Tibial nerve (tissue), 4 donors: ENCODE measurements at regions not wholly inside any gene's neighbourhood (a gene's known extent, or its start where the extent isn't known, plus 50 kb on each side); places are given as distances from the start of the nearest gene placed in this dataset. TPM values are rescaled to one million over a fixed set of nuclear protein-coding genes. Genes with fewer than 3 reads are reported as not detected.

Experiments
- DNase-seq, 2 donors: peaks; one replicate each; pipeline ENCODE4 v3.0.0-alpha.2; 2019; ENCODE audit warnings: low spot score in 2 of 2
- H3K27ac ChIP-seq, 4 donors: fragments of 200-600 bp; sonication (generic) in 3 of 4; one replicate each; pipeline ENCODE4 v1.5.1; 2017 to 2019; ENCODE audit warnings: mild to moderate bottlenecking in 1 of 4
- H3K27me3 ChIP-seq, 2 donors: fragments of 200-600 bp; sonication (generic) in 1 of 2; one replicate each; pipeline versions ENCODE4 v1.5.1 to v1.6.0; 2017 to 2019
- H3K36me3 ChIP-seq, 3 donors: fragments of 200-600 bp; sonication (generic); one replicate each; pipeline ENCODE4 v1.5.1; 2018 to 2019
- H3K4me1 ChIP-seq, 4 donors: fragments of 200-600 bp; sonication (generic) in 3 of 4; one replicate each; pipeline ENCODE4 v1.5.1; 2017 to 2019
- H3K4me3 ChIP-seq, 4 donors: fragments of 200-600 bp; sonication (generic) in 3 of 4; one replicate each; pipeline ENCODE4 v1.5.1; 2017 to 2019; ENCODE audit warnings: mild to moderate bottlenecking in 1 of 4, moderate library complexity in 1 of 4
- H3K9me3 ChIP-seq, 4 donors: fragments of 200-600 bp; sonication (generic) in 3 of 4; one replicate each; pipeline ENCODE4 v1.5.1; 2017 to 2019
- EP300 ChIP-seq, 2 donors: sonication (generic); formaldehyde crosslinking; IDR thresholded peaks; one replicate each; pipeline ENCODE4 v1.6.1; 2017; ENCODE audit warnings: antibody characterized with exemption in 2 of 2, mild to moderate bottlenecking in 1 of 2
- POLR2A ChIP-seq, 2 donors: fragments of 450-650 bp; IDR thresholded peaks; one replicate each; pipeline ENCODE4 v1.6.1; 2017; ENCODE audit warnings: antibody characterized with exemption in 2 of 2, mild to moderate bottlenecking in 2 of 2, moderate library complexity in 2 of 2
- WGBS, 2 donors: methylation state at CpG; one replicate each; pipeline ENCODE4 v1.1.5; 2018; 5-methylcytosine and 5-hydroxymethylcytosine counted together
- small RNA-seq: library from RNA; depleted of rRNA; stranded (forward); fragments of <200 nt; gene quantifications from one replicate; pipeline ENCODE3, GENCODE V24; 2016
- TF ChIP-seq, protein P1 (sequence below), 5 experiments: fragments of 200-600 bp in 3 of 5; fragments of 450-650 bp in 2 of 5; sonication (generic) in 3 of 5; IDR thresholded peaks; one replicate each; pipeline ENCODE4 v1.5.1; 2016 to 2019; ENCODE audit warnings: antibody characterized with exemption in 5 of 5, mild to moderate bottlenecking in 3 of 5, moderate library complexity in 2 of 5

GRCh38 chr14:92259613-92260357 is 63.2 kb upstream of the SLC24A4 start:
- WGBS, 2 donors: 66 to 75% methylated on average over 6 of the region's 6 CpGs
- Histone ChIP-seq H3K4me1 (peaks cover 0 to 10% (median 0%) of the 10 kb centered on the region in 4 donors), H3K27ac (no peak overlapping the region), H3K9me3 (no peaks in the 10 kb centered on the region), H3K4me3 (no peak overlapping the region), H3K27me3 (peaks cover 2 to 22% of the 10 kb centered on the region in 2 donors), H3K36me3 (no peaks in the 10 kb centered on the region)
- no peak for TF ChIP-seq EP300 (IDR thresholded peaks at IDR 0.05)
- TF ChIP-seq, protein P1, sequence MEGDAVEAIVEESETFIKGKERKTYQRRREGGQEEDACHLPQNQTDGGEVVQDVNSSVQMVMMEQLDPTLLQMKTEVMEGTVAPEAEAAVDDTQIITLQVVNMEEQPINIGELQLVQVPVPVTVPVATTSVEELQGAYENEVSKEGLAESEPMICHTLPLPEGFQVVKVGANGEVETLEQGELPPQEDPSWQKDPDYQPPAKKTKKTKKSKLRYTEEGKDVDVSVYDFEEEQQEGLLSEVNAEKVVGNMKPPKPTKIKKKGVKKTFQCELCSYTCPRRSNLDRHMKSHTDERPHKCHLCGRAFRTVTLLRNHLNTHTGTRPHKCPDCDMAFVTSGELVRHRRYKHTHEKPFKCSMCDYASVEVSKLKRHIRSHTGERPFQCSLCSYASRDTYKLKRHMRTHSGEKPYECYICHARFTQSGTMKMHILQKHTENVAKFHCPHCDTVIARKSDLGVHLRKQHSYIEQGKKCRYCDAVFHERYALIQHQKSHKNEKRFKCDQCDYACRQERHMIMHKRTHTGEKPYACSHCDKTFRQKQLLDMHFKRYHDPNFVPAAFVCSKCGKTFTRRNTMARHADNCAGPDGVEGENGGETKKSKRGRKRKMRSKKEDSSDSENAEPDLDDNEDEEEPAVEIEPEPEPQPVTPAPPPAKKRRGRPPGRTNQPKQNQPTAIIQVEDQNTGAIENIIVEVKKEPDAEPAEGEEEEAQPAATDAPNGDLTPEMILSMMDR (IDR thresholded peaks at IDR 0.05): no peak
- TF ChIP-seq POLR2A (IDR thresholded peaks at IDR 0.05): no peak
- DNase-seq: no peak

DNA sequence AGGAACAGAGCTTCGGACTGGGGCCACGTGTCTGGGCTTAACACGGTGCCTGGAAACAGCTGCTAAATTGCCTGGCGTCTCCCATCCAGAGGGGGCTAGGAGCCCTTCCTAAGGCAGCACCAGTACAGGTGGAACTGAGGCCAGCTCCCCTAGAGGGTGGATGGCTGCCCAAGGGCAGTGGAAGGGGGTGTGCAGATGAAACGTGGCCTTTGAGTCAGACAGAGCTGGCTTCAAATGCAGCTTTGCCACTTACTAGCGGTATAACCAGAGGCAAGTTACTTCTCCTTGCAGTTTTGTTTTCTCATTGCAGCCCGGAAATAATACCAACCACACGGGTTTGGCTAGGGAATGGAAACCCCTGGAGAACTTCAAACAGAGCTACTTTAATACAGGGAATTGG is 59.3 kb upstream of the SLC24A4 start:
- no peaks in the 10 kb centered on the region for H3K9me3 ChIP-seq
- H3K27ac ChIP-seq: no peak overlapping the region
- H3K4me3 ChIP-seq: no peak overlapping the region
- TF ChIP-seq EP300 (IDR thresholded peaks at IDR 0.05) (no peak), POLR2A (IDR thresholded peaks at IDR 0.05) (no peak)
- TF ChIP-seq, protein P1 (IDR thresholded peaks at IDR 0.05): no peak
- no peaks in the 10 kb centered on the region for H3K36me3 ChIP-seq
- peaks cover 0 to 4% (median 0%) of the 10 kb centered on the region in 4 donors for H3K4me1 ChIP-seq
- WGBS, 2 donors: 43 to 47% methylated on average over 8 of the region's 8 CpGs
- no peak for DNase-seq
- no peaks in the 10 kb centered on the region for H3K27me3 ChIP-seq

DNA sequence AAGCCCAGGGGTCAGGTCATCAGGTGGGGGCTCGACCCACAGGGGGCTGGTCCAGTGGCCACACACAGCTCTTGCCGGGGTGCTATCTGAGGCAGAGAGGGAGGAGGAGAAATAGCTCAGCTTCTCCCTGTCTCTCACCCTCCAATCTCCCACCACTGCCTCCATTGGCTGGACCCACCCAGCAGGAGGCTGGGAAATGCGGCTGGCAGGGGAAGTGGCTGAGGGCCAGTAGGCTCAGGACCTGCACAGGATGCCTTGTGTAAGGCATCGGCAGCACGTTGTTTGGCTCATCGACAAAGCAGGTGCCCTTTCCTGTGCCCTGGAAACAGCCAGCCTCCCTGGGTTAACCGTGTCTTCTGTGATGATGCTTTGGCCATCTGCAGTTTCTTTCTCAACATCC is 58.8 kb upstream of the SLC24A4 start:
- no peak for DNase-seq
- Histone ChIP-seq H3K36me3 (no peaks in the 10 kb centered on the region), H3K9me3 (no peaks in the 10 kb centered on the region), H3K27me3 (no peaks in the 10 kb centered on the region), H3K4me3 (no peak overlapping the region), H3K4me1 (peaks cover 0 to 4% (median 0%) of the 10 kb centered on the region in 4 donors), H3K27ac (no peak overlapping the region)
- WGBS, 2 donors: 52 to 56% methylated on average over 5 to 6 of the region's 7 CpGs
- TF ChIP-seq, protein P1 (IDR thresholded peaks at IDR 0.05): no peak
- TF ChIP-seq EP300 (IDR thresholded peaks at IDR 0.05) (no peak), POLR2A (IDR thresholded peaks at IDR 0.05) (no peak)

DNA sequence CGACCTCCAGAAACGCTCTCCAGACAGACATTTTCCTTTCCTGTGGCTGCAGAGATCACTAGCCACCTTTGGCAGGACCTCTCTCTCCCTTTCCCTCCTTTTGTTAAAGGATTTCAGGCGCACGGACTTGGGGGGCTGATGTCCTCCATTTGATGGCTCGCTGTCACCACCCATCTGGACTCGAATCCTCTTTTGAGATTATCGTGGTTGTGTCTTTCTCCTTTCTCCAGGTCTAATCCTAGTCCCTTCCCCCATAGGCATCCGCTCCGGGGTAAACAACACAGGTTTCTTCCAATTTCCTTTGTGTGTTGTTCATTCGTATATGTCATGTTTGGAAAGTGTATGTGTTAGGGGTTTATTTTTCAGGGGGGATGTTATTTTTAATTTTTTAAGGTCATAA is 56.7 kb upstream of the SLC24A4 start:
- no peak for TF ChIP-seq EP300 (IDR thresholded peaks at IDR 0.05)
- TF ChIP-seq, protein P1 (IDR thresholded peaks at IDR 0.05): no peak
- no peak for TF ChIP-seq POLR2A (IDR thresholded peaks at IDR 0.05)
- no peak for DNase-seq
- Histone ChIP-seq H3K36me3 (no peaks in the 10 kb centered on the region), H3K4me3 (no peak overlapping the region), H3K9me3 (no peaks in the 10 kb centered on the region), H3K27ac (no peak overlapping the region), H3K4me1 (peaks cover 0 to 4% (median 0%) of the 10 kb centered on the region in 4 donors), H3K27me3 (no peaks in the 10 kb centered on the region)
- 76 to 78% methylated on average over 10 of the region's 10 CpGs for WGBS, 2 donors

Small RNA genes in the stretch of these regions (small RNA-seq; reads per million reads assigned to genes)
- not detected for gene RNU6-366P
